ENCODE measurements at regions not wholly inside any gene's neighbourhood (a gene's known extent, or its start where the extent isn't known, plus 50 kb on each side); places are given as distances from the start of the nearest gene placed in this dataset.

- TF ChIP-seq CEBPB (IDR thresholded peaks at IDR 0.05) (no peak), REST (IDR thresholded peaks at IDR 0.05; ENCODE audit: low read depth) (no peak), YY1 (IDR thresholded peaks at IDR 0.05; ENCODE audit: low read depth) (no peak), MAX (IDR thresholded peaks at IDR 0.05) (no peak), EP300 (IDR thresholded peaks at IDR 0.05; ENCODE audit: borderline replicate concordance) (no peak), TAF1 (IDR thresholded peaks at IDR 0.05; ENCODE audit: low read depth) (no peak), RAD21 (IDR thresholded peaks at IDR 0.05; ENCODE audit: low read depth) (no peak), FOXM1 (IDR thresholded peaks at IDR 0.05; ENCODE audit: borderline replicate concordance, low read depth) (no peak), TEAD4 (IDR thresholded peaks at IDR 0.05) (no peak), USF1 (IDR thresholded peaks at IDR 0.05) (no peak), TCF12 (IDR thresholded peaks at IDR 0.05; ENCODE audit: low read depth) (no peak), CREB1 (IDR thresholded peaks at IDR 0.05; ENCODE audit: low read depth) (no peak), ZBTB7A (IDR thresholded peaks at IDR 0.05; ENCODE audit: low read depth) (no peak)
Measured at GRCh38 chr17:79221597-79221996, 147.0 kb downstream of the ENGASE start.
